ENCODE measurements at regions not wholly inside any gene's neighbourhood (a gene's known extent, or its start where the extent isn't known, plus 50 kb on each side); places are given as distances from the start of the nearest gene placed in this dataset.
"Not testable (repeated sequence)": the region's sequence is repeated elsewhere in the genome, so short reads cannot be mapped to it uniquely, and the experiment has no call there.

DNA sequence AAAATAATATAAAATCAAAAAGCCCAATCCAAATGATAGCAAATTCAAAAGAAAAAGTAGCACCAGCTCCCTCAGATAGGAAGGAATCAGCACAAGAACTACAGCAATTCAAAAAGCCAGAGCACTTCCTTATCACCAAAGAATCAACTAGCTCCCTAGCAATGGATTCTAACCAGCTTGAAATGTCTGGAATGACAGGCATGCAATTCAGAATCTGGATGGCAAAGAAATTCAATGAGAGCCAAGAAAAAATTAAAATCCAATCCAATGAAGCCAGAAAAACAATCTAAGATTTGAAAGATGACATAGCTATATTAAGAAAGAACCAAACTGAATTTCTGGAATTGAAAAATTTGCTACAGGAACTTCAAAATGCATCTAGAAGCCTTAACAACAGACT, 1334.4 kb upstream of the ALCAM start:
- no peak overlapping the region for H3K27ac ChIP-seq
- TF ChIP-seq, protein P1, sequence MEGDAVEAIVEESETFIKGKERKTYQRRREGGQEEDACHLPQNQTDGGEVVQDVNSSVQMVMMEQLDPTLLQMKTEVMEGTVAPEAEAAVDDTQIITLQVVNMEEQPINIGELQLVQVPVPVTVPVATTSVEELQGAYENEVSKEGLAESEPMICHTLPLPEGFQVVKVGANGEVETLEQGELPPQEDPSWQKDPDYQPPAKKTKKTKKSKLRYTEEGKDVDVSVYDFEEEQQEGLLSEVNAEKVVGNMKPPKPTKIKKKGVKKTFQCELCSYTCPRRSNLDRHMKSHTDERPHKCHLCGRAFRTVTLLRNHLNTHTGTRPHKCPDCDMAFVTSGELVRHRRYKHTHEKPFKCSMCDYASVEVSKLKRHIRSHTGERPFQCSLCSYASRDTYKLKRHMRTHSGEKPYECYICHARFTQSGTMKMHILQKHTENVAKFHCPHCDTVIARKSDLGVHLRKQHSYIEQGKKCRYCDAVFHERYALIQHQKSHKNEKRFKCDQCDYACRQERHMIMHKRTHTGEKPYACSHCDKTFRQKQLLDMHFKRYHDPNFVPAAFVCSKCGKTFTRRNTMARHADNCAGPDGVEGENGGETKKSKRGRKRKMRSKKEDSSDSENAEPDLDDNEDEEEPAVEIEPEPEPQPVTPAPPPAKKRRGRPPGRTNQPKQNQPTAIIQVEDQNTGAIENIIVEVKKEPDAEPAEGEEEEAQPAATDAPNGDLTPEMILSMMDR (IDR thresholded peaks at IDR 0.05): no peak
- ATAC-seq (ENCODE audit: insufficient number of reproducible peaks, low FRiP score, low read depth): no peak

DNA sequence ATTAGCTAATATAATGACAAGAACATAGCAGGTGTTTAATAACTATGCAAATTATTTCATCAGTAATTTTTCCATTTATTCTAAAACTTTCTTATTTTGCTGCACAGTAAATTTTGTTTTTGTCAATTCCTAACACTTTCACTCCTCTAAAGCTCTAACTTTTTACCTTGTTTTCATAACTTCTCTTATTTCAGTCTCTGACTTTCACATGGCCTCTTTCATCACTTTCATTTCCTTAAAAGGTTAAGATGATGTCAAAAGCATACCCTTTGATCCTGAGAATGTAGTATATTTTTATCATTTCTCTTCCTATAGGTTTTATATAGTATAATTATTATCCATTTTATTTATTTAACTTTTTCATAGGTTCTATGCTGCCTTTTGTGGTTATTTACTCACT, 1325.8 kb upstream of the ALCAM start:
- Histone ChIP-seq H3K9me3 (no peaks in the 10 kb centered on the region), H3K36me3 (no peaks in the 10 kb centered on the region), H3K27ac (no peak overlapping the region), H3K4me1 (ENCODE audit: control insufficient read depth in 1 of 2, low read depth in 2 of 2) (no peaks in the 10 kb centered on the region), H3K27me3 (replicated peaks; ENCODE audit: insufficient read depth) (no peaks in the 10 kb centered on the region), H3K4me3 (no peak overlapping the region)
- ATAC-seq (ENCODE audit: insufficient number of reproducible peaks, low FRiP score, low read depth): no peak
- TF ChIP-seq, protein P1 (IDR thresholded peaks at IDR 0.05): no peak
- no peak for DNase-seq (ENCODE audit: low spot score)

More for the DNA sequence above, 1334.4 kb upstream of the ALCAM start:
- H3K4me1 ChIP-seq (ENCODE audit: control insufficient read depth in 1 of 2, low read depth in 2 of 2): no peaks in the 10 kb centered on the region
- DNase-seq (ENCODE audit: low spot score): no peak
- no peaks in the 10 kb centered on the region for H3K36me3 ChIP-seq
- no peaks in the 10 kb centered on the region for H3K9me3 ChIP-seq
- H3K27me3 ChIP-seq (replicated peaks; ENCODE audit: insufficient read depth): no peaks in the 10 kb centered on the region
- no peak overlapping the region for H3K4me3 ChIP-seq

DNA sequence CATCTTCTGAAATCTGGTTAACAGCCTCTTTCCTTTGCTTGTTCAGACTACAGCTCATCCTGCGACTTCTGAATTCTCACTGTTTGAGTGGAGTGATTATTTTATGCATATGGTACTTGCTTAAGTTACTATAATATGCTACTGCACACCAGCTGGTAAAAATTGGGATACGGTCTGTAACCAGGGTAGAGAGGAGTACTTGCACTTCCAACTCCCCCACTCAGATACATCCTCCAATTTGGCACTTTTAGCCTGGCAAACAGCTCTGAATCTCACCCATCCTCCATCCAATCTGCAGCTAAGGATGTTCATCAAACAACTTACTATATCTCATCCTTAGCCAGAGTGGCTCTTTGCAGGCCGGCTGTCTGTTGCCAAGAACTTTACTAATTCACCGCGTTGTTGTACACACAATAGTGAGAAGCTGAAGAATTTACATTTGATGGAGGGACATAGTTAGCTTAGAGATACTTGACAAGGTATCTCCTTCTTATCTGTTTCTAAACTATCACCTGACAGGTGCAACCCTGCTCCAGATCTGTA, 1323.6 kb upstream of the ALCAM start:
- not testable (repeated sequence) for H3K27me3 ChIP-seq (replicated peaks; ENCODE audit: insufficient read depth); H3K27ac ChIP-seq; H3K9me3 ChIP-seq; H3K4me1 ChIP-seq (ENCODE audit: control insufficient read depth in 1 of 2, low read depth in 2 of 2); H3K4me3 ChIP-seq; DNase-seq (ENCODE audit: low spot score); H3K36me3 ChIP-seq; ATAC-seq (ENCODE audit: insufficient number of reproducible peaks, low FRiP score, low read depth)

DNA sequence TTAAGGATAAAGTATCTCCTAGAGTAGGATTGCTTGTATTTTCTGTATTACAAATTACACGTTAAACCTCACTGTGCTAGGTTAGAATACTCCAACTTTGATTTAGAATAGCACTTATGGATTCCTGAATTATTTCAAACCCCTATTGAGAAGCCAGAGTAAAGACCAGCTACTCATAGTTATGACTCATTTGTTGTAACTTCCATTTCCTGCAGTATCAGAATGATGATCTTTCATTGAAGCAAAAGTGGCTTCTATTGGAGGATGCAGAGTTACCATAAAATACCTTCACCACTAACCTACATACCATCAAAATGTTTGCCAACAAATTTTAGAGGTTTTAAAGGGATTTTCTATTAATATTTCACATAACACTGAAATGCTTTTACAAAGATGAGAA, 1322.7 kb upstream of the ALCAM start:
- Histone ChIP-seq H3K9me3 (no peaks in the 10 kb centered on the region), H3K4me1 (ENCODE audit: control insufficient read depth in 1 of 2, low read depth in 2 of 2) (no peaks in the 10 kb centered on the region), H3K36me3 (no peaks in the 10 kb centered on the region), H3K27me3 (replicated peaks; ENCODE audit: insufficient read depth) (no peaks in the 10 kb centered on the region), H3K4me3 (no peak overlapping the region), H3K27ac (no peak overlapping the region)
- ATAC-seq (ENCODE audit: insufficient number of reproducible peaks, low FRiP score, low read depth) (no peak), DNase-seq (ENCODE audit: low spot score) (no peak)
- TF ChIP-seq, protein P1 (IDR thresholded peaks at IDR 0.05): no peak

DNA sequence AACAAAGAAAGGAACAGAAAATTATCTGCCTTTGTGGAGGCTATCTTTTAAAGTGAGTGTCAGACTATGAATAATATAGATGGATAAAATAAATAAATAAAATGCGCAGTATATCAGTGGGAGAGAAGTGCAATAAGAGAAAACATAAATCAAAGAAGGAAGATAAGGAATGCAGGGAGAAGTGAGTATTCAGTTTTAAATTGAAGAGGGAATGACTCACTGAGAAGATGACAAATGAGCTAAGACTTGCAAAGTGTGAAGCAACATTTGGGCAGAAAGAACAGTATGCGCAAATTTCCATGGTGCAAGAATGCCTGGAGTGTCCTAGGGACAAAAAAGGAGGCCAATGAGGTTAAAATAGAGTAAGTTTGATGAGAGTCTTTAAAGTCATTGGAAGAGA, 1300.1 kb upstream of the ALCAM start:
- no peak for DNase-seq (ENCODE audit: low spot score)
- Histone ChIP-seq H3K27me3 (replicated peaks; ENCODE audit: insufficient read depth) (no peaks in the 10 kb centered on the region), H3K4me3 (no peak overlapping the region), H3K36me3 (no peaks in the 10 kb centered on the region), H3K27ac (no peak overlapping the region), H3K9me3 (no peaks in the 10 kb centered on the region), H3K4me1 (ENCODE audit: control insufficient read depth in 1 of 2, low read depth in 2 of 2) (no peaks in the 10 kb centered on the region)
- no peak for ATAC-seq (ENCODE audit: insufficient number of reproducible peaks, low FRiP score, low read depth)
- TF ChIP-seq, protein P1 (IDR thresholded peaks at IDR 0.05): no peak

DNA sequence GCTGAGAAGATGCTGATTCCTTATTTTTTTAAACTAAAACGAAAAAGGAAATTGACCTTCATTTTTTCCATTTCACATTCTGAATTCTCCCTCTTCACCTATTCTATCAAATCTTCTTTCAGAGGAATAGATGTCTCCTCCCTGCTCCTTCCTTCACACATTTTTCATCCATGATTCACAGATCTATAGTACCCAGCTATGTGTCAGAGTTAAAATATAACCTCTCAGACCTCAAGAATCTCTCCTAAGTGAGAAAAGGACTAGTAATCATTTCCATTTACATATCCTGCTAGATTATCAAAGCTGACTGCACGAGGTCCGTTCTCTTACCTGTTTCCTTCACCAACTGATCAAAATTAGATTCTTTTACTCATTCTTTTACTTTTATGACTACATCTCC, 1297.6 kb upstream of the ALCAM start:
- DNase-seq (ENCODE audit: low spot score) (no peak), ATAC-seq (ENCODE audit: insufficient number of reproducible peaks, low FRiP score, low read depth) (no peak)
- H3K4me1 ChIP-seq (ENCODE audit: control insufficient read depth in 1 of 2, low read depth in 2 of 2): no peaks in the 10 kb centered on the region
- no peaks in the 10 kb centered on the region for H3K36me3 ChIP-seq
- H3K9me3 ChIP-seq: no peaks in the 10 kb centered on the region
- TF ChIP-seq, protein P1 (IDR thresholded peaks at IDR 0.05): no peak
- no peaks in the 10 kb centered on the region for H3K27me3 ChIP-seq (replicated peaks; ENCODE audit: insufficient read depth)
- H3K27ac ChIP-seq: no peak overlapping the region
- no peak overlapping the region for H3K4me3 ChIP-seq

Data from thoracic aorta (tissue), 2 donors.